Astrocyte (in vitro differentiated cells and primary cell): ENCODE measurements at regions not wholly inside any gene's neighbourhood (a gene's known extent, or its start where the extent isn't known, plus 50 kb on each side); places are given as distances from the start of the nearest gene placed in this dataset.

Source experiments
- DNase-seq: peaks from one replicate; pipeline ENCODE4 v3.0.0-alpha.2; 2010; ENCODE audit warnings: low read depth
- FAIRE-seq: peaks from 2 replicates; lab custom pipeline; 2011; peaks lifted over from hg19 to GRCh38; lab: Jason Lieb, UNC
- H2AFZ ChIP-seq: 2 replicates; pipeline ENCODE4 v1.6.0; 2012; ENCODE audit warnings: low read depth, low read length, inconsistent platforms
- H3K27ac ChIP-seq: 2 replicates; pipeline ENCODE4 v1.5.1; 2011; ENCODE audit warnings: low read depth, low read length, inconsistent platforms
- H3K27me3 ChIP-seq: 2 replicates; pipeline ENCODE4 v1.6.0; 2011; ENCODE audit warnings: low read length, inconsistent platforms; ENCODE audit not compliant: insufficient read depth
- H3K36me3 ChIP-seq: 2 replicates; pipeline ENCODE4 v1.5.1; 2011; ENCODE audit warnings: low read length, inconsistent platforms; ENCODE audit not compliant: insufficient read depth
- H3K4me1 ChIP-seq: 2 replicates; pipeline ENCODE4 v1.5.1; 2011; ENCODE audit warnings: low read length, inconsistent platforms; ENCODE audit not compliant: insufficient read depth
- H3K4me2 ChIP-seq: 2 replicates; pipeline ENCODE4 v1.6.0; 2012; ENCODE audit warnings: low read length, inconsistent platforms
- H3K4me3 ChIP-seq: 2 replicates; pipeline ENCODE4 v1.5.1; 2011; ENCODE audit warnings: low read depth, mild to moderate bottlenecking, low read length, inconsistent platforms; ENCODE audit not compliant: insufficient read depth
- H3K79me2 ChIP-seq: 2 replicates; pipeline ENCODE4 v1.6.0; 2012; ENCODE audit warnings: mild to moderate bottlenecking, low read length, inconsistent platforms; ENCODE audit not compliant: insufficient read depth
- H3K9ac ChIP-seq: 2 replicates; pipeline ENCODE4 v1.6.0; 2012; ENCODE audit warnings: mild to moderate bottlenecking, low read length, inconsistent platforms
- H3K9me3 ChIP-seq: 2 replicates; pipeline ENCODE4 v1.5.1; 2012; ENCODE audit warnings: low read depth, mild to moderate bottlenecking, low read length, inconsistent platforms; ENCODE audit not compliant: insufficient read depth
- H4K20me1 ChIP-seq: 2 replicates; pipeline ENCODE4 v1.6.0; 2012; ENCODE audit warnings: low read length, inconsistent platforms; ENCODE audit not compliant: insufficient read depth
- H3K27ac Mint-ChIP-seq: one replicate; pipeline ENCODE4 v1.8.0; 2021; ENCODE audit warnings: mild to moderate bottlenecking, mixed read lengths; ENCODE audit not compliant: unreplicated experiment
- H3K27me3 Mint-ChIP-seq: one replicate; pipeline ENCODE4 v1.8.0; 2021; ENCODE audit warnings: low read depth, mixed read lengths; ENCODE audit not compliant: unreplicated experiment
- H3K36me3 Mint-ChIP-seq: one replicate; pipeline ENCODE4 v1.8.0; 2021; ENCODE audit warnings: low read depth, mixed read lengths; ENCODE audit not compliant: unreplicated experiment
- H3K4me1 Mint-ChIP-seq: one replicate; pipeline ENCODE4 v1.8.0; 2021; ENCODE audit warnings: low read depth, mixed read lengths; ENCODE audit not compliant: unreplicated experiment
- H3K4me3 Mint-ChIP-seq: one replicate; pipeline ENCODE4 v1.8.0; 2021; ENCODE audit warnings: mild to moderate bottlenecking, moderate library complexity, mixed read lengths; ENCODE audit not compliant: unreplicated experiment
- H3K9me3 Mint-ChIP-seq: one replicate; pipeline ENCODE4 v1.8.0; 2021; ENCODE audit warnings: mild to moderate bottlenecking, mixed read lengths; ENCODE audit not compliant: unreplicated experiment
- EZH2 ChIP-seq: IDR thresholded peaks from 2 replicates; pipeline ENCODE4 v1.6.1; 2012; ENCODE audit warnings: mild to moderate bottlenecking, low read length, inconsistent platforms; ENCODE audit not compliant: insufficient read depth
- TF ChIP-seq, protein P1 (sequence below): IDR thresholded peaks from 2 replicates; pipeline ENCODE4 v1.5.1; 2011; ENCODE audit warnings: low read depth, mild to moderate bottlenecking, inconsistent platforms, low read length, moderate library complexity; ENCODE audit not compliant: insufficient read depth

DNA sequence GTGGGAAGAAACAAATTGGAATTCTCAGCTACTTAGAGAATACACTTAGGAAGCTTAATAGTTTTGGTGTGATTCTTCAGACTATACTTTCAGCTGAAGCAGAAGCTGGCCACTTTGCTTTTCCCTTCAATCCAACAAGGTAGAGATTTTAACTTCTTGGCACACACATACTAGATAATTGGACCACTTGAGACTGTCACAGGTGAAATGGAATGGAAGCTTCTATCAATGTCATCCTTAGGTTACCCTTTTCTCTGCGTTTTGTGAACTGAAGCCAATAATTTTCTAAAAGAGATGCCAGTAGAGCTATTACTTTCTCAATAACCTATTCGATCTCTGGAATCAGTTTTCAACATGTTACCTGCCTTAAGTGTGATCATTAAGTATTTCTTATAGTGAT lies 405.3 kb downstream of the PCDH20 start:
- FAIRE-seq (no peak), DNase-seq (no peak)
- no peak overlapping the region for H3K4me3 ChIP-seq
- no peaks in the 10 kb centered on the region for H4K20me1 ChIP-seq
- Mint-ChIP-seq H3K9me3 (peaks cover 9% of the 10 kb centered on the region), H3K4me3 (no peak overlapping the region), H3K36me3 (no peaks in the 10 kb centered on the region), H3K27me3 (no peaks in the 10 kb centered on the region), H3K4me1 (no peaks in the 10 kb centered on the region), H3K27ac (no peak overlapping the region)
- no peak overlapping the region for H3K4me2 ChIP-seq
- no peaks in the 10 kb centered on the region for H3K27me3 ChIP-seq
- H3K9me3 ChIP-seq, result no peaks in the 10 kb centered on the region
- no peak overlapping the region for H3K9ac ChIP-seq
- H3K79me2 ChIP-seq, result no peaks in the 10 kb centered on the region
- H3K36me3 ChIP-seq, result no peaks in the 10 kb centered on the region
- no peaks in the 10 kb centered on the region for H3K4me1 ChIP-seq
- no peak overlapping the region for H2AFZ ChIP-seq
- no peak for TF ChIP-seq EZH2
- TF ChIP-seq, protein P1, sequence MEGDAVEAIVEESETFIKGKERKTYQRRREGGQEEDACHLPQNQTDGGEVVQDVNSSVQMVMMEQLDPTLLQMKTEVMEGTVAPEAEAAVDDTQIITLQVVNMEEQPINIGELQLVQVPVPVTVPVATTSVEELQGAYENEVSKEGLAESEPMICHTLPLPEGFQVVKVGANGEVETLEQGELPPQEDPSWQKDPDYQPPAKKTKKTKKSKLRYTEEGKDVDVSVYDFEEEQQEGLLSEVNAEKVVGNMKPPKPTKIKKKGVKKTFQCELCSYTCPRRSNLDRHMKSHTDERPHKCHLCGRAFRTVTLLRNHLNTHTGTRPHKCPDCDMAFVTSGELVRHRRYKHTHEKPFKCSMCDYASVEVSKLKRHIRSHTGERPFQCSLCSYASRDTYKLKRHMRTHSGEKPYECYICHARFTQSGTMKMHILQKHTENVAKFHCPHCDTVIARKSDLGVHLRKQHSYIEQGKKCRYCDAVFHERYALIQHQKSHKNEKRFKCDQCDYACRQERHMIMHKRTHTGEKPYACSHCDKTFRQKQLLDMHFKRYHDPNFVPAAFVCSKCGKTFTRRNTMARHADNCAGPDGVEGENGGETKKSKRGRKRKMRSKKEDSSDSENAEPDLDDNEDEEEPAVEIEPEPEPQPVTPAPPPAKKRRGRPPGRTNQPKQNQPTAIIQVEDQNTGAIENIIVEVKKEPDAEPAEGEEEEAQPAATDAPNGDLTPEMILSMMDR, result no peak
- no peak overlapping the region for H3K27ac ChIP-seq

DNA sequence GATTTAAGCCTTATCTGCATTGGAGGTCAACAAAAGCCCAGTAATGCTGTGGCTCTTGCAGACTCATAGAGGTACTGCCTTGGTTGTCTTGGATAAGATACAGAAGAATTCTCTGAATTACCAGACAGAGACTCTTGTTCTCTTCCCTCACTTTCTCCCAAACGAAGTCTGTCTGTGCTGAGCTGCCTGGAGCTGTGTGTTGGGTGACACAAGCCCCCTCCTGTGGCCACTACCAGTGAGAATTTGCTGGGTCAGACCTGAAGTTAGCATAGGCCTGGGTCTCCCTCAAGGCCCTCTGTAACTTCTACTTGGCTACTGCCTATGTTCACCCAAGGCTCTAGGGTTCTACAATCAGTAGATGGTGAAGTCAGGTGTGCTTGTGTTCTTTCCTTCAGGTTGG lies 413.0 kb downstream of the PCDH20 start:
- no peak overlapping the region for H3K27ac Mint-ChIP-seq
- Histone ChIP-seq H3K4me2 (no peak overlapping the region), H4K20me1 (no peaks in the 10 kb centered on the region), H3K27ac (no peak overlapping the region), H3K4me1 (no peaks in the 10 kb centered on the region), H3K79me2 (no peaks in the 10 kb centered on the region), H3K9ac (no peak overlapping the region), H3K36me3 (no peaks in the 10 kb centered on the region), H2AFZ (no peak overlapping the region), H3K27me3 (no peaks in the 10 kb centered on the region), H3K9me3 (no peaks in the 10 kb centered on the region), H3K4me3 (no peak overlapping the region)
- FAIRE-seq (no peak), DNase-seq (no peak)
- no peaks in the 10 kb centered on the region for H3K36me3 Mint-ChIP-seq
- TF ChIP-seq, protein P1, result no peak
- no peak for TF ChIP-seq EZH2
- H3K4me1 Mint-ChIP-seq, result no peaks in the 10 kb centered on the region
- H3K9me3 Mint-ChIP-seq, result no peaks in the 10 kb centered on the region
- no peak overlapping the region for H3K4me3 Mint-ChIP-seq
- H3K27me3 Mint-ChIP-seq, result no peaks in the 10 kb centered on the region

DNA sequence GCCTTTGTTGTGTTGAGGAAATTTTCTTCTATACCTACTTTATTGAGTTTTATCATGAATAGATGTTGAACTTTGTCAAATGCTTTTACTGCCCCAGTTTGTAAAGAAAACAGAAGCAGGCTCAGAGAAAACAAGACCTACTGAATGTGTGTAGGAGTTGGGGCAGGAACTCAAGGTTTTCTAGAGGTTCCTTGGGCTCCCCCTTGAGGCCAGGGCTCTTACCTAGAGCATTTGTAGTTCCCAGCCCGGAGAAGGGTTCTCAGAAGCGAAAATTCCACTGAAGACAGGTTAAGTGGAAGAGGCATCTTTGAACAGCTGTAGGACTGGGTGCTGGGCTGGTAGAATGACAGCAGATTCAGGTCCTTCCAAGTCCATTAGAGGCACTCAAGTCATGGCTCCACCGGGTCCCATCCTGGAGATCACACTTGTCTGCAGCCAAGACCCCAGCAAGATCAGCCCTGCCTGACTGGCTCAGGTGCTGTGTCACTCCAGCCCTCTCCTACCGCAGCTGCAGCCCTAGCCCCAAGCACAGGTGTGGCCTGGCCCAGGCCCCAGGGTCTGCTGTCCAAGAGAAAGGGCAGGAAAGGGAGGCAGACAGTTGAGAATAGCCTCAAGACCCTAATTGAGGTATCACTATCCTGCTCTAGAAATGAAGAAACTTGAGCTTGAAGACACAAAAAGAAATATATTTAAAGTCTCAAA lies 425.5 kb downstream of the PCDH20 start:
- TF ChIP-seq EZH2, result no peak
- TF ChIP-seq, protein P1, result no peak
- no peaks in the 10 kb centered on the region for H3K4me1 ChIP-seq
- no peaks in the 10 kb centered on the region for H3K79me2 ChIP-seq
- DNase-seq (no peak), FAIRE-seq (no peak)
- Mint-ChIP-seq H3K27me3 (no peaks in the 10 kb centered on the region), H3K27ac (no peak overlapping the region), H3K9me3 (no peaks in the 10 kb centered on the region), H3K36me3 (no peaks in the 10 kb centered on the region), H3K4me3 (no peak overlapping the region), H3K4me1 (no peaks in the 10 kb centered on the region)
- no peaks in the 10 kb centered on the region for H3K36me3 ChIP-seq
- no peaks in the 10 kb centered on the region for H4K20me1 ChIP-seq
- no peaks in the 10 kb centered on the region for H3K9me3 ChIP-seq
- no peaks in the 10 kb centered on the region for H3K27me3 ChIP-seq
- no peak overlapping the region for H3K27ac ChIP-seq
- H3K4me3 ChIP-seq, result no peak overlapping the region
- no peak overlapping the region for H2AFZ ChIP-seq
- no peak overlapping the region for H3K4me2 ChIP-seq
- H3K9ac ChIP-seq, result no peak overlapping the region
